K562 (cell line): ENCODE measurements at regions not wholly inside any gene's neighbourhood (a gene's known extent, or its start where the extent isn't known, plus 50 kb on each side); places are given as distances from the start of the nearest gene placed in this dataset.

Experiments
- AFF1 ChIP-seq, 2 experiments: fragments of 450-650 bp; IDR thresholded peaks; 2 replicates each; pipeline ENCODE4 v1.6.1; 2018; ENCODE audit warnings: mild to moderate bottlenecking in 2 of 2, low read depth in 1 of 2; ENCODE audit not compliant: partially characterized antibody in 2 of 2
- CBFB ChIP-seq: sonication (generic); formaldehyde crosslinking; IDR thresholded peaks from 2 replicates; pipeline ENCODE4 v1.4.0; 2020; ENCODE audit warnings: mild to moderate bottlenecking, missing genetic modification reagents
- CEBPG ChIP-seq, 3 experiments: fragments of 200-800 bp in 1 of 3; sonication (Bioruptor generic) in 1 of 3; sonication (generic) in 1 of 3; formaldehyde crosslinking in 1 of 3; IDR thresholded peaks in 2 of 3; conservative IDR thresholded peaks in 1 of 3; 2 replicates each; pipeline versions ENCODE4 v1.6.1 to v1.8.0; 2016 to 2022; ENCODE audit warnings: missing compliant biosample characterization in 2 of 3, missing genetic modification characterization in 2 of 3, mild to moderate bottlenecking in 1 of 3, missing genetic modification reagents in 1 of 3
- DDX20 ChIP-seq: fragments of 450-650 bp; IDR thresholded peaks from 2 replicates; pipeline ENCODE4 v1.6.1; 2016; ENCODE audit warnings: missing genetic modification characterization, low read depth, mild to moderate bottlenecking, missing compliant biosample characterization, moderate library complexity
- EHMT2 ChIP-seq: fragments of 450-650 bp; IDR thresholded peaks from 2 replicates; pipeline ENCODE4 v1.6.1; 2018; ENCODE audit warnings: antibody characterized with exemption
- FUS ChIP-seq: fragments of 200-400 bp; formaldehyde crosslinking; optimal IDR thresholded peaks from 2 replicates; pipeline ENCODE3; 2017; ENCODE audit warnings: low read depth, low read length
- GATA2 ChIP-seq: sonication (generic); formaldehyde crosslinking; IDR thresholded peaks from 2 replicates; pipeline ENCODE4 v1.4.0; 2020; ENCODE audit warnings: mild to moderate bottlenecking, missing genetic modification reagents
- HDGF ChIP-seq: fragments of 450-650 bp; IDR thresholded peaks from 2 replicates; pipeline ENCODE4 v1.6.1; 2016
- HSF4 ChIP-seq: fragments of 250-450 bp; sonication (Bioruptor Pico); IDR thresholded peaks from 2 replicates; pipeline ENCODE4 v2.1.2; 2022; ENCODE audit warnings: mild to moderate bottlenecking, moderate library complexity, borderline replicate concordance
- JUND ChIP-seq, 2 experiments: IDR thresholded peaks; 2 replicates in 1 of 2; 3 replicates in 1 of 2; pipeline ENCODE4 v1.6.1; 2011; ENCODE audit warnings: borderline replicate concordance in 2 of 2, low read depth in 2 of 2, low read length in 2 of 2, improper control_type of control experiment in 1 of 2, missing biosample characterization in 1 of 2, missing genetic modification characterization in 1 of 2, missing genetic modification reagents in 1 of 2
- MCM7 ChIP-seq, 2 experiments: fragments of 450-650 bp; IDR thresholded peaks; 2 replicates each; pipeline ENCODE4 v1.6.1; 2016 to 2018
- MEF2D ChIP-seq: conservative IDR thresholded peaks from 2 replicates; pipeline ENCODE4 v1.6.1; 2016; ENCODE audit warnings: low read depth, missing genetic modification characterization, missing compliant biosample characterization
- NCOA6 ChIP-seq: fragments of 450-650 bp; IDR thresholded peaks from 2 replicates; pipeline ENCODE4 v1.6.1; 2017; ENCODE audit warnings: mild to moderate bottlenecking
- NFE2 ChIP-seq: IDR thresholded peaks from 2 replicates; pipeline ENCODE4 v1.6.1; 2014; ENCODE audit warnings: antibody characterized with exemption, low read depth
- SMARCE1 ChIP-seq: fragments of 450-650 bp; IDR thresholded peaks from 2 replicates; pipeline ENCODE4 v1.7.1; 2016; ENCODE audit warnings: mild to moderate bottlenecking
- ZNF239 ChIP-seq: fragments of 250-450 bp; sonication (Bioruptor Pico); IDR thresholded peaks from 2 replicates; pipeline ENCODE4 v1.4.0; 2020; ENCODE audit warnings: mild to moderate bottlenecking
- ZNF3 ChIP-seq: fragments of 250-450 bp; sonication (Bioruptor Pico); IDR thresholded peaks from 2 replicates; pipeline ENCODE4 v1.5.0; 2021; ENCODE audit warnings: mild to moderate bottlenecking, moderate library complexity
- ZNF445 ChIP-seq: fragments of 250-450 bp; sonication (Bioruptor Pico); IDR thresholded peaks from 2 replicates; pipeline ENCODE4 v1.4.0; 2020; ENCODE audit warnings: low read depth, mild to moderate bottlenecking, moderate library complexity
- ZNF717 ChIP-seq: fragments of 250-450 bp; sonication (Bioruptor Pico); IDR thresholded peaks from 2 replicates; pipeline ENCODE4 v1.5.0; 2021
- ZNF75A ChIP-seq: fragments of 450-650 bp; formaldehyde crosslinking; IDR thresholded peaks from 2 replicates; pipeline ENCODE4 v1.4.0; 2020; ENCODE audit warnings: mild to moderate bottlenecking
- ZNF77 ChIP-seq: fragments of 250-450 bp; sonication (Bioruptor Pico); IDR thresholded peaks from 2 replicates; pipeline ENCODE4 v1.5.0; 2020
- TF ChIP-seq, protein P1 (sequence below): sonication (generic); formaldehyde crosslinking; IDR thresholded peaks from 2 replicates; pipeline ENCODE4 v1.8.1; 2023; ENCODE audit warnings: missing genetic modification reagents, mild to moderate bottlenecking, borderline replicate concordance

DNA sequence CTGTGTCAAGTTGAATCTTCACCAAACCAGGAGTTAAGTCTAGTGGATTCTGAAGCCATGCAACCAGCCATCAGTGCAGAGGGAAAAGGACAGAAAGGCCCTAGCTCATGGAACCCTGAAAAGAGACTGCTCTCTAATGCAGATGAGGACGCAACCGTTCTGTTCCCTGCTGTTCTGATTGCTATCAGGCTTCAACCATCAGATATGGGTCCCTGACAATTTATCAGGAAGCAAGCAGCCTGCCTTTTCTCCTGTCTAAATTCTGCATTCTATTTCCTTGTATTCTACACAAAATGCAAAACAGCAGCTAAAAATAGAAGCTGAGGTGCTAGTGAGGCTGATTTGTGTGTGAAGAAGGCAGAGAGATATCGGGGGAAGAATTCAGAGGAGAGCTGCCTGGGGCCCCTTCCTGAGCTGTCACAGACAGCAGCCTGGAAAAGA, 68.4 kb upstream of the RTN4 start (continued):
- TF ChIP-seq HSF4 (CRISPR knock-in tag) (no peak), ZNF77 (CRISPR knock-in tag) (no peak), DDX20 (tag) (no peak), ZNF75A (CRISPR knock-in tag) (no peak), SMARCE1 (peak; percentile 71; the same call in 1 of the 2 replicates), HDGF (no peak), FUS (no peak), NCOA6 (no peak), CBFB (CRISPR knock-in tag) (no peak), NFE2 (no peak), ZNF3 (CRISPR knock-in tag) (no peak), CEBPG (CRISPR knock-in tag; IDR thresholded peaks at IDR 0.05) (no peak), CEBPG (tag; conservative IDR thresholded peaks at IDR 0.05 in 1 of 2, IDR thresholded peaks at IDR 0.05 in 1 of 2) (no peak), JUND (IDR thresholded peaks at IDR 0.05; ENCODE audit: borderline replicate concordance, low read depth, low read length) (0 out of 2 replicates have a peak, but pooled peaks have one; percentile 31), JUND (tag; IDR thresholded peaks at IDR 0.05; ENCODE audit: borderline replicate concordance, low read depth, low read length) (no peak; the same call in 2 of the 3 replicates), AFF1 (IDR thresholded peaks at IDR 0.05; ENCODE audit: low read depth in 1 of 2, partially characterized antibody in 2 of 2) (peak; percentile 48 to 91), ZNF445 (no peak), ZNF717 (CRISPR knock-in tag) (no peak), MEF2D (tag) (peak; percentile 93), GATA2 (CRISPR knock-in tag) (0 out of 2 replicates have a peak, but pooled peaks have one; percentile 29), MCM7 (IDR thresholded peaks at IDR 0.05) (no peak), EHMT2 (no peak), ZNF239 (peak; percentile 19; the same call in 1 of the 2 replicates)
- TF ChIP-seq, protein P1, sequence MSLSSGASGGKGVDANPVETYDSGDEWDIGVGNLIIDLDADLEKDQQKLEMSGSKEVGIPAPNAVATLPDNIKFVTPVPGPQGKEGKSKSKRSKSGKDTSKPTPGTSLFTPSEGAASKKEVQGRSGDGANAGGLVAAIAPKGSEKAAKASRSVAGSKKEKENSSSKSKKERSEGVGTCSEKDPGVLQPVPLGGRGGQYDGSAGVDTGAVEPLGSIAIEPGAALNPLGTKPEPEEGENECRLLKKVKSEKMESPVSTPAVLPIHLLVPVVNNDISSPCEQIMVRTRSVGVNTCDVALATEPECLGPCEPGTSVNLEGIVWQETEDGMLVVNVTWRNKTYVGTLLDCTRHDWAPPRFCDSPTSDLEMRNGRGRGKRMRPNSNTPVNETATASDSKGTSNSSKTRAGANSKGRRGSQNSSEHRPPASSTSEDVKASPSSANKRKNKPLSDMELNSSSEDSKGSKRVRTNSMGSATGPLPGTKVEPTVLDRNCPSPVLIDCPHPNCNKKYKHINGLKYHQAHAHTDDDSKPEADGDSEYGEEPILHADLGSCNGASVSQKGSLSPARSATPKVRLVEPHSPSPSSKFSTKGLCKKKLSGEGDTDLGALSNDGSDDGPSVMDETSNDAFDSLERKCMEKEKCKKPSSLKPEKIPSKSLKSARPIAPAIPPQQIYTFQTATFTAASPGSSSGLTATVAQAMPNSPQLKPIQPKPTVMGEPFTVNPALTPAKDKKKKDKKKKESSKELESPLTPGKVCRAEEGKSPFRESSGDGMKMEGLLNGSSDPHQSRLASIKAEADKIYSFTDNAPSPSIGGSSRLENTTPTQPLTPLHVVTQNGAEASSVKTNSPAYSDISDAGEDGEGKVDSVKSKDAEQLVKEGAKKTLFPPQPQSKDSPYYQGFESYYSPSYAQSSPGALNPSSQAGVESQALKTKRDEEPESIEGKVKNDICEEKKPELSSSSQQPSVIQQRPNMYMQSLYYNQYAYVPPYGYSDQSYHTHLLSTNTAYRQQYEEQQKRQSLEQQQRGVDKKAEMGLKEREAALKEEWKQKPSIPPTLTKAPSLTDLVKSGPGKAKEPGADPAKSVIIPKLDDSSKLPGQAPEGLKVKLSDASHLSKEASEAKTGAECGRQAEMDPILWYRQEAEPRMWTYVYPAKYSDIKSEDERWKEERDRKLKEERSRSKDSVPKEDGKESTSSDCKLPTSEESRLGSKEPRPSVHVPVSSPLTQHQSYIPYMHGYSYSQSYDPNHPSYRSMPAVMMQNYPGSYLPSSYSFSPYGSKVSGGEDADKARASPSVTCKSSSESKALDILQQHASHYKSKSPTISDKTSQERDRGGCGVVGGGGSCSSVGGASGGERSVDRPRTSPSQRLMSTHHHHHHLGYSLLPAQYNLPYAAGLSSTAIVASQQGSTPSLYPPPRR = no peak
